GM12892 (cell line): ENCODE measurements at regions not wholly inside any gene's neighbourhood (a gene's known extent, or its start where the extent isn't known, plus 50 kb on each side); places are given as distances from the start of the nearest gene placed in this dataset.

Source experiments
- POLR2A ChIP-seq: IDR thresholded peaks from 2 replicates; pipeline ENCODE4 v1.6.1; 2011; ENCODE audit warnings: low read depth, low read length, control low read depth
- POLR2AphosphoS5 ChIP-seq: IDR thresholded peaks from 2 replicates; pipeline ENCODE4 v1.6.1; 2011; ENCODE audit warnings: low read depth, low read length, control low read depth
- TAF1 ChIP-seq: IDR thresholded peaks from 2 replicates; pipeline ENCODE4 v1.6.1; 2011; ENCODE audit warnings: low read depth, mild to moderate bottlenecking, control low read depth, low read length, borderline replicate concordance

DNA sequence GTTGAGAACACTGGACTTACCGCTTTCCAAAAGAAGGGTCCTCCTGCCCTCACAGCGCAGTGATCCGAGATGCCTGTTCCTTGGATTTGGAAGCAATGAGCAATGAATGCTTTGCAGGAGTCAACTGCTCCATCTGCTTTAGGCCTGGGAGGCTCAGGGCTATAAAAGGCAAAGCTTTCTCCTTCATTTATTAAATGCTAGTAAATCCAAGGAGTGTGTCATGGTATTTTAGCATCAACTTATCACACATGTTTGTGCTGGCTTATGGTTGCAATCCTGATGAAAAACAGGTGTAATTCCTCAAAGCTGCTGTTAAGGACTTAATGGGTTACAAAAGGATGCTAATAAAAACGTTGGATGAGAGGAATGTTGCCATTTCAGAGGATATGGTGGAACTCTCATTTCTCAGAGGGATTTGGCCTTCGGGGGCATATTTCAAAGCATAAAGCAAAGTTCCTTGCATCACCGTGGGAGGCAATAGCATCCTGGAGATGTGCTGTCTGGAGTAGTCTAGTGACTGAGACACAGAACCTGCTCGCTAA, 158.5 kb upstream of the TPM1 start:
- TF ChIP-seq POLR2A = no peak
- no peak for TF ChIP-seq POLR2AphosphoS5
- TF ChIP-seq TAF1 = no peak
